Bone marrow (tissue), 2 donors: ENCODE measurements at regions not wholly inside any gene's neighbourhood (a gene's known extent, or its start where the extent isn't known, plus 50 kb on each side); places are given as distances from the start of the nearest gene placed in this dataset.
"Not testable (repeated sequence)": the region's sequence is repeated elsewhere in the genome, so short reads cannot be mapped to it uniquely, and the experiment has no call there.

Experiments used
- DNase-seq, 2 donors: peaks; one replicate each; lab custom pipeline; 2025; lab: John Stamatoyannopoulos, UW

DNA sequence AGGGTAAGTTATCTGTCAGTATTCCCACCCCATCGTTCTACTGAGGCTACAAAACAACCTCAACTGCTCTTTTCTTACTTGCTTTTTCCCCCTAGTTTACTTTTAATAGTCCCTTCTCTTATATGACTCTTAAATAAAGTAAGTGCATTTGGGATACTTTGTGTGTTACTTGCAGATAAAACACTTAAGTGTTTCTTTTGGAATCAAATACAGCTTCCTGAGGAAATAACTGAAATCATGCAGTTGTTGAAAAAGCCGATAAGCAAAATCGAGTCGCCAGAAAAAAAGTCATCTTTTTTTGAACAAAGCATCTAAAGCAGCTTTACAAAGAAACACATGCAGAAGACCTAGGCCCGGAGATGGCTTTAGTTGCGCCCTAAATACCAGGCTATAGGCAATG lies 53.5 kb upstream of the EPB41L4A start:
- DNase-seq = no peak

DNA sequence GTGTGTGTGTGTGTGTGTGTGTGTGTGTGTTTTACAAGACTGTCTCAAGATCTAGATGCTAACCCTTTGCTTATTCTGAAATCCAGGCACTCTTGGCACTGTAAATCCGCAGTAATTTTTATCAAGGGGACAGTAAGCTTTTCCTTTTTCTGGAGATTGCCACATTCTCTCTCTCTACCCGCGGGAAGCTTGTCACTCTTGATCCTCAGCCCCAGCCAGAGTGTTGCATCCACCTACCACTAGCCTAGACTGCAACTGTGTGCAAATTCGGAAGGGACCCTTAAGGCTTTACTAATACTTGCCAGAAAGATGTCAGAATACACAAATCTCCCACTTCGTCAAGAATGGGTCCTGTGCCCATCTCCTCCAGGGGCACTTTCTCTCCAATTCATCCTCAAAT lies 54.9 kb upstream of the EPB41L4A start:
- DNase-seq = no peak

DNA sequence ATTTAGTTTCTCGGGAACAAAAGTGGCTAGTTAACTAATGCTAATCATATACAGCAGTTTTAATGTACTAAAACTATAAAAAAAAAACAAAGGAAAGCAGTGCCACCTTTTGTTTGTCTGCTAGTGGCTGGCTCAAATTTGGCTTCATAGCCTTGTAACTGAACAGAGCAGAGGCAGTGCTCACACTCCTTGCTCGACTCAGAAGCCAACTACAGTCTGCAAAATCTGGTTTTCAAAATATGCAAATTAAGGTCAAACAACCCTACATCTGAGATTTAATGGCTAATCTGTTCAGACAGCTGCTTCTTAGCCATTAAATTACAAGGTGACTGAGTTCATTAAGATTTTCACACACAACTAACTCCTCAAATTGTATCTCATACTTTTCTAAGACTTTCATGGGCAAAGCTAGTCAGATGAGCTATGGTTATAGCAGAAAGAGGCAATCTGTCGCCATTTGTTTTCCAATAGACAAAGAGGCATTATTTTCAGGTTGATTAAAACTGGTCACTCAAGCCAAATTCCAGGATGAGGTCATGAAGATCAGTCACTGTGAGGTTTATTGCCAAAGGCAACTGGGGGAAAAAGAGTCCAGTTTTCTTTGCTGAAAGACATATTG lies 56.8 kb upstream of the EPB41L4A start:
- DNase-seq = no peak

DNA sequence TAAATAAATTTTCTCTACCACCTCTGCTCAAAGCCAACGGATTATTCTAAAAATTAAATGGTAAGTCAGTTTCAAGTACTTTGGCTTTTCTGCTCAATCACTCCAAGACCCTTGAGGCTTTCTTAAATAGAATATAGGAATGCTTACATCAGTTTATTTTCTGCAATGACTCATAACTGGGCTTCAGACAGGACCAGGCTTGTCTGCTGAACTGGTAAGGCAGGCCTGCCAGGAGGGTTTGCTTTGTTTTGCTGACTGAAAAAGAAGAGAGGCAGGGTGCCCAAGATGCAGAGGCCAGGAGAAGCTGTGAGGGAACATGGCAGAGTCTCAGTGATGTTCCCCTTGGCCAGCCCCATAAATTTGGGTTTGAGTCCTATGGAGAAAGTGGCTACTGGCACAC lies 60.3 kb upstream of the EPB41L4A start:
- no peak for DNase-seq

DNA sequence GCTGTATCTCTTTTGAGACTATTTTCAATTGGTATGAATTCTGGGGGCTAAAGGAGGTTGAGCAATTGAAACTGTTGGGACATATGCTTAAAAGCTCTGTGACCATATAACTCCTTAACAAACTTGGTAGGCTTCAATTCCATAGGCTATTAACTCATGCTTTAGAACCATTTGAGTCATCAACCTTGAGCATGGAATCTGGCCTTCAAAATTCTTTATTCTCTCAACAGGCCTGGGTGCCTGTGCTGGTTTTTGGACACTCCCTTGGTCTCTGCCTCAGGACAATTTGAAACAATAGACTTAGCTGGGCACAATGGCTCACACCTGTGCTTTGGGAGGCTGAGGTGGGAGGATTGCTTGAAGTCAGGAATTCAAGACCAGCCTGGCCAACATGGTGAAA lies 61.4 kb upstream of the EPB41L4A start:
- no peak for DNase-seq

DNA sequence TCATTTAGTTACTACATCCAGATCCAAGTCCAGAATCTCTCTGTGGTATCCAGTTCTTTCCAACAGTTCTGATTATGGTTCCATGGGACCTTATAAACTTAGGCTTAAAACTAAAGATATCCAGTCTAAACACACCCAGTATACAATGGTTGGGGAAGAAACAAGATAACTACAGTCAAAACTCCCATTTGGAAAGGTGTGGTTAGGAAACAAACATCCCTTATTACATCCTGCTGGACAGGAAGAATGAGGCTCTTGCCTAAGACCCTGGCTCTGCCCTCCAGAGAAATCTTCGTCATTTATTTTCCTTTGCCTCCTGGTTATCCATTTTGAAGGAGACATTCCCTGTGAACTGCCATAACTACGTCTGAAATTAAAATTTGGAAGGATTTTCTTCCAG lies 64.6 kb upstream of the EPB41L4A start:
- DNase-seq = no peak

DNA sequence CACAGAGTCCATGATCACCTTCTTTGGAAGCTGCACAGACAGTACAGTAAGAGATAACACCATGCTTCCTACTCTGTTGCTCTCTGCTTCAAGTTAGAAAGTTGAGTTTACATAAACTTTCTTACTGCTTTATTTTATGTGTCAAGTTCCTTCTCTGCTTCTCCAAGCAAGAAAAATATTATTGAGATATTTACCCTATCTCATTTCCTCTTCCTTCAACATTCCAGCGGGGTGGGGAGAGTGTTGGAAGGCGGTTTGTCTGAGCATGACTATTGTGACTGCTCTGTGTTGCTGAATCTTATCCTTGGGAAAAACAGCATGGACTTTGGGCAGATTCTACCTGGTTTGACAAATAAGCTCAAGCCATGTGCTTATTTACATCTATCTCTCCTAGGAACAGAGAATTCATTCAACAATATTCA lies 66.9 kb upstream of the EPB41L4A start:
- no peak for DNase-seq

DNA sequence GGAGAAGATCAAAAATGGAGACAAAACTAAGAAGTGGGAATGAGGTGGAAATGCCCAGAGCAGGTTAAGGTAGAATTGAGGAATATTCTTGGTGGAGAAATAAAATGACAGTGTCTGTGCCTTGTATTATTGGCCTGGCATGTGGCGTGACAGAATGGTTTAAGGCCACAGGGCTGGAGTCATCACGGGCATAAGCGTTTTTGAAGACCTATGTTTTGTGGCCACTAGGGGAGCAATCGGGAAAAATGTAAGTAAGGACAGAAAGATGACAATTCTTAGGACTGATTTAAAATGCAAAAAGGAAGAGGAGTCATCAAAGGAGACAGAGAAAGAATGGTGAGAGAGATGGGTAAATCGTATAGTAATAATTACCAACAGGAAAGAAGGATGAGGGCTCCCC lies 72.2 kb upstream of the EPB41L4A start:
- DNase-seq = no peak

DNA sequence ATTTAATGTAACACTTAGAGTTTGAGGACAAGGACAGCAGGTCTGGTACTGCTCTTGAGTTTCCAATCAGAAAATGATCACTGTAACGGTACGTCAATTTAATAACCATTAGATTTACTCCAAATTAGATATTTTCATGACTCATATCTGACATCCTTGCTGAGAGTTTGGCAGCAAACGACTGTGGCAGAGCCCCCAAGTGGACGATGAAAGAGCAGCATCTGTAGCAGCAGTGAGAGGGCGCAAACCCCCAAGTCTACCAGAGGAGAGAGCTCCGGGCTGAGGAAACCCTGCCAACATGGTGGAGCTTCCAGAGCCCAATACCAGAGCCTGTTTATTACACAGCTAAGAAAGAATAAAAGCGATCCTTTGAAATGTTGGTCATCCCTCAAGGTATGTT lies 73.2 kb upstream of the EPB41L4A start:
- peak in 1 of 2 donors; percentile 12 for DNase-seq

DNA sequence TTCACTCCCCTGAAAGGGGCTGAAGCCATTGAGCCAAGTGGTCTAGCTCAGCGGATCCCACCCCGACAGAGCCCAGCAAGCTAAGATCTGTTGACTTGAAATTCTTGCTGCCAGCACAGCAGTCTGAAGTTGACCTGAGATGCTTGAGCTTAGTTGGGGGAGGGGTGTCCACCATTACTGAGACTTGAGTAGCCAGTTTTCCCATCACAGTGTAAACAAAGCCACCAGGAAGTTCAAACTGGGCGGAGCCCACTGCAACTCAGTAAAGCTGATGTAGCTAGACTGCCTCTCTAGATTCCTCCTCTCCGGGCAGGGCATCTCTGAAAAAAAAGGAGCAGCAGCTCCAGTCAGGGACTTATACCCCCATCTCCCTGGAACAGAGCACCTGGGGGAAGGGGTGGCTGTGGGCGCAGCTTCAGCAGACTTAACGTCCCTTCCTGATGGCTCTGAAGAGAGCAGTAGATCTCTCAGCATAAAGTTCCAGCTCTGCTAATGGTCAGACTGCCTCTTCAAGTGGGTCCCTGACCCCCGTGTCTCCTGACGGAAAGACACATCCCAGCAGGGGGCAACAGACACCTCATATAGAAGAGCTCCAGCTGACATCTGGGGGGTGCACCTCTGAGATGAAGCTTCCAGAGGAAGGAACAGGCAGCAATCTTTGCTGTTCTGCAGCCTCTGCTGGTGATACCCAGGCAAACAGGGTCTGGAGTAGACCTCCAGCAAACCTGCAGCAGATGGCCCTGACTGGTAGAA lies 84.8 kb upstream of the EPB41L4A start:
- not testable (repeated sequence) for DNase-seq

DNA sequence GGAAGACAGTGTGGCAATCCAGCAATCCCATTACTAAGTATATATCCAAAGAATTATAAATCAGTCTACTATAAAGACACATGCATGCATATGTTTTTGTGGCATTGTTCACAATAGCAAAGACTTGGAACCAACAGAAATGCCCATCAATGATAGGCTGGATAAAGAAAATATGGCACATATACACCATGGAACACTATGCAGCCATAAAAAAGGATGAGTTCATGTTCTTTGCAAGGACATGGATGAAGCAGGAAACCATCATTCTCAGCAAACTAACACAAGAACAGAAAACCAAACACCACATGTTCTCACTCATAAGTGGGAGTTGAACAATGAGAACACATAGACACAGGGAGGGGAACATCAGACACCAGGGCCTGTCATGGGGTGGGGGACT lies 90.0 kb upstream of the EPB41L4A start:
- not testable (repeated sequence) for DNase-seq

DNA sequence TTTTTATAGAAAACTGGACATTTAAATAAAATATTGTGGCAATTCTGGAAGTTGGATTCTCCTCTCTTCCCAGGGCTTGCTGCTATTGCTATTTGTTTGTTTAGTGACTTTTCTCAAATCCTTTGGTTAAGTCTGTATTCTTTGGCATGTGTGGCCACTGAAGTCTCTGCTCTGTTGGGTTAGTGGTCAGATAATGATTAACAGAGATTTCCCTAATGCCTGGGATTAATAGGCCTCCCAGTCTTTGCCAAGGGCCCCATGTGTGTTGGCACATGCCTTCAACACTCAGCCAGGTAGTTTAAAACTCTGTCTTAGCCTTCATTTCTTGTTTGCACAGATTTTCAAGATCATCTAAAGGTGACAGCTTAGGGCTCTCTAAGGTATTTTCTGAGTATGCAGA lies 92.8 kb upstream of the EPB41L4A start:
- no peak for DNase-seq

DNA sequence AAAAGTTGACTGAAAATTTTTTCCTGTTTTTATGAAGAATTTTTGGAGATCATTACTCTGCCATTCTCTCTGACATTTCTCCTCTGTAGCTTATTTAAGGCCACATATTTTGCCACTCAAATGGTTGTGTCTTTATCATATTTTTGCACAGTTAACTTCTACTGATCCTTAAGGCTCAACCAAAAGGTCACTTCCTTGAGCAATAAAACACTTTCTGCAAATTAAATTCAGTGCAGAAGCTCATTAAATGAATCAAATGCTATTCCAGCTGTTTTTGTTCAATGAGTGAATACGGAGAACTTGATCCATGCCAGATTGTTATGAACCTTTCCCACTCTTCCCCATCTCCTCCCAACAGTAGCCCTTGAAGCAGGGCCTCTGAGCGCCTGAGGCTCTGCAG lies 93.8 kb upstream of the EPB41L4A start:
- no peak for DNase-seq

DNA sequence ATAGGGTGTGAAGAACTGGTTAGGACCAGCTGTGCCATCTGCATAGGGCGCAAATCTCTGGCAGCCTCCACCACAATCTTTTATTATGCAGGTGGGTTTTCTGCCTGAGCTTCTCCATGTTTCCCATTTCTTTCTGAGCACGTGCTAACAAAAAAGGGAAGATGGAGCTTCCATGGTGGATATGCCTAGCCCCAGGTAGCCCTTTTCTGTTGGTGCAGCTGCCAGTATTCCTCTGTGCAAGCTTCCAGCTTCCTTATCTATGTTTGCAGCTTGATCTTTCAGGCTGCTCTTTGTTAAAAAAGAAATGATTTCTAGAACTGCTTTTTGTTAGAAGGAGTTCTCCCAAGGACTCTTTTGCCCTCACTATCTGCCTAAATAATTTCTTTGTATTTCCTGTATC lies 95.0 kb upstream of the EPB41L4A start:
- DNase-seq = no peak

DNA sequence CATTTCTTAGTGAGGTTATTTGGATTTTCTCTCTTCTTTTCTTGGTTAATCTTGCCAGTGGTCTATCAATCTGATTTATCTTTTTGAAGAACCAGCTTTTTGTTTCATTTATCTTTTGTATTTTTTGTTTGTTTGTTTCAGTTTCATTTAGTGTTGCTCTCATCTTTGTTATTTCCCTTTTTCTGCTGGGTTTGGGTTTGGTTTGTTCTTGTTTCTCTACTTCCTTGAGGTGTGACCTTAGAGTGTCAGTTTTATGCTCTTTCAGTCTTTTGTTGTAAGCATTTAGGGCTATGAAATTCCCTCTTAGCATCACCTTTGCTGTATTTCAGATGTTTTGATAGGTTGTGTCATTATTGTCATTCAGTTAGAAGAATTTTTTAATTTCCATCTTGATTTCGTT lies 101.4 kb upstream of the EPB41L4A start:
- not testable (repeated sequence) for DNase-seq

DNA sequence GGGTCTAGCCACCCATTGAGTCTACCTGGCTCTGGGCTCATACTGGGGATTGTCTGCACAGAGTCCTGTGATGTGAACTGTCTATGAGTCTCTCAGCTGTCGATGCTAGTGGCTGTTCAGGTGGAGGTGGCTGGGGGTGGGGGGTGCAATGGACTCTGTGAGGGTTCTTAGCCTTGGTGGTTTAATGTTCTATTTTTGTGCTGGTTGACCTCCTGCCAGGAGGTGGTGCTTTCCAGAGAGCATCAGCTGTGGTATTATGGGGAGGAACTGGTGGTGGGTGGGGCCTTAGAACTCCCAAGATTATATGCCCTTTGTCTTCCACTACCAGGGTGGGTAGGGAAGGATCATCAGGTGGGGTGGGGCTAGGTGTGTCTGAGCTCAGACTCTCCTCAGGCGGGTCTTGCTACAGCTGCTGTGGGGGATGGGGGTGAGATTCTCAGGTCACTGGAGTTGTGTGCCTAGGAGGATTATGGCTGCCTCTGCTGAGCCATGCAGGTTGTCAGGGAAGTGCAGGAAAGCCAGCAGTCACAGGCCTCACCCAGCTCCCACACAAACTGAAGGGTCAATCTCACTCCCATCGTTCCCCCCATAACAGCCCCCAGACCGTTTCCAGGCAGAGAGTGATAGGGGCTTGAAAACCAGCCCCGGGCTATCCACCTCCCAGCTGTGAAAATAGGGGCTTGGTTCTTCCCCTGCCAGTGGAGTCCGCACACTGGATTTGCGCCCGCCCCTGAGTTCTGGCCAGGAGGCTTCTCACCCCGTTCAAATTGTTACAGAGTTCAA lies 104.0 kb upstream of the EPB41L4A start:
- not testable (repeated sequence) for DNase-seq

DNA sequence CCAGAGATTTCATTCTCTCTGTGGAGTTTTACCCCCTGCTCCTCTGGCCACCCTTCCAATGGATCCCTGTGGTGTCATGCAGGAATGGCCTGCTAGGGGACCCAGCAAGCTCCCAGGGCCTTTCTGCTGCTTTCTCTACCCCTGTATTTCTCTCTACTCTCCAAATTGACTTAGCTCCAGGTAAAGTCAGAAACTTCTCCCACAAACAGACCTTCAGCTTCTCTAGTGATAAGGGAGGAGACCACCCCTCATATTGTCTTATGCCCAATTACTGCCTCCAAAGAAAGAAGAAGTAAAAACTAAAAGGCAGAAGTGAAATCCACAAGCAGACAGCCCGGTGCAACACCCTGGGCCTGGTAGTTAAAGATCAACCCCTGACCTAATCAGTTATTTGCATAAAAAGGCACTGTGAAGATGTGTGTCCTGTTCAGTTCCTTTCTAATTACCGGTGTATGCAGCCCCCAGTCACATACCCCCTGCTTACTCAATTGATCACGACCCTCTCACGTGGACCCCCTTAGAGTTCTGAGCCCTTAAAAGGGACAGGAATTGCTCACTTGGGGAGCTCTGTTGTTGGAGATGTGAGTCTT lies 104.7 kb upstream of the EPB41L4A start:
- DNase-seq = not testable (repeated sequence)

DNA sequence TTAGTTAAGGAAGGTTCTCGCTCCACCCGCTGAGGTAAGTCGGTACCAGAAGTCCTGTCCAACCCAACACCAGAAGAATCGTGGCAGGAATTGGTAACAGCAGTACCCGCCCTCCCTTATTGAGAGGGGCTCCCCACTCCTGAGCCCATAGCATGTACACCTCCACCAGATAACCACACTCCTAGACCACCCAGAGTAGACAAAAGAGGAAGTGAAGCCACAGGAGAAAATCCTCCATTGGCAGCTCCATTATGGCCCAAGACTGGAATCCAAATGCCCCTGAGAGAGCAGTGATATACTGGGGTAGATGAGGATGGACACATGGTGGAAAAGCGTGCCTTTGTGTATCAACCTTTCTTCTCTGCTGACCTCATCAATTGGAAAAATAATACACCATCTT lies 106.1 kb upstream of the EPB41L4A start:
- DNase-seq = no peak

DNA sequence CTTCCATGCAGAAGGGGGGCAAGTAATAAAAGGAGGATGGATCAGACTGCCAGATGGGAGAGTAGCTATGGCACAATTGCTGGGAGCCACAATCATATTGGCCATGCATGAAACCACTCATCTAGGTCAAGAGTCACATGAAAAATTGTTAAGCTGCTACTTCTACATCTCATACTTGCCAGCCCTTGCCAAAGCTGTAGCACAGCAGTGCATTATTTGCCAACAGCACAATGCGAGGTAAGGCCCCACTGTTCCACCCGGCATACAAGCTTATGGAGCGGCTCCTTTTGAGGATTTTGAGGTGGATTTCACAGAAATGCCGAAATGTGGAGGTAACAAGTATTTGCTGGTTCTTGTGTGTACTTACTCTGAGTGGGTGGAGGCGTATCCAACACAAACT lies 109.9 kb upstream of the EPB41L4A start:
- DNase-seq = no peak

DNA sequence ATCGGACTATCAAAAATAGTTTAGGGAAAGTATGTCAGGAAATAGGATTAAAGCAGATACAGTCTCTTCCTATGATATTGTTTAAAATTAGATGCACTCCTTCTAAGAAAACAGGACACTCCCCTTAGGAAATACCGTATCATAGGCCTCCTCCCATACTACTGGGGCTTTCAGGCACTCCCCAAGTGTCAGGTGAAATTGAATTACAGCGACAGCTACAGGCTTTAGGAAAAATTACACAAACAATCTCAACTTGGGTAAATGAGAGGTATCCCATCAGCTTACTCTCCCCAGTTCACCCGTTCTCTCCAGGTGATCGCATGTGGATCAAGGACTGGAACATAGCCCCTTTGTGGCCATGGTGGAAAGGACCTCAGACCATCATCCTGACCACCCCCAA lies 110.4 kb upstream of the EPB41L4A start:
- DNase-seq = no peak

DNA sequence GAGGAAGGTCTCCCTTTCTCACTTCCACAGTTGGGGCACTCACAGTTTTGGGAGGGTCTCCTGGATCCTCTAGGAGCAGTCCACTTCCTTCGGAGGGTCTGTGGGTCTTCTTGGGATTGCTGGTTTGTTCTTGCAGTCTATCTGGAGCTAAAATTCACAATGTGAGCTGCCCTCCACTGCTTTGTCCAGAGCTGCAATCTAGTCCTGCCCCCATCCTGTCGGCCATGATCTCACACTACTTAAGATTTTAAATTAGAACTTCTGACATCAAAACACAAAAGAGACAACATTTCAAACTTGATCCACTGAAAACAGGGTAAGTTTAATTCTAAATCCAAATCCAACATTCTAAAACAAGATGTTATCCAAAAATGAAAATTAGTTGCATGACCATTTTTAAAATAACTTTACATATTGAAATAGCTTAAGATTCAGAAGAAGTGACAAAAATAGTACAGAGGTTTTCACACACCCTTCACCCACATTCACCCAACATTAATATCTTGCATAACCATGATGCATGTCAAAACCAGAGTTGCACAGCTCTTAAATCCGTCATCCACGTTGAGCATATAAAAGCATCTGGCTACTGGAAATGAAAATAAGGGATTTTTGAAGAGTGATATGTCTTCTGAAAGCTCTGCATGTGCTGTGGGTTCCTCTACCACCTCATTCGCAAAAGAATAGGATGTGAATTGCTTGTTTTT lies 113.7 kb upstream of the EPB41L4A start:
- no peak for DNase-seq

DNA sequence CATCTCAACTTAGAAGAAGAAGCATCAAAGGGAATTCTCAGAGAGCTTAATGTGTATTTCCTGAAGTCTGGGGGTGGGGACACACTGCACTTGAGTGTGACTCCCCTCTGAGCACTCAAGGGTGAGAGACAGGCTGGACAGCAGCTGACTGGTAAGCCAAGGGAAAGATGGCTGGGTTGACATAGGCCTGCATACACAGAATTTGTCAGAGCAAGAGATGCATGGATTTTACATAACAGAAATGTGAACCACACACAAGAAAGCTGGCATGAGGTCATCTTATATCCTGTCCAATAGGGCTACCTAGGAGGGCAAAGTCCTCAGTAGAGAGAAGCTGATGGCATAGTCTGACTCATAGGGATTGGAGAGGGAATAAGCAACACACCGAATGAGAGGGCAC lies 114.3 kb upstream of the EPB41L4A start:
- no peak for DNase-seq
